HEK293T (cell line): ENCODE measurements at regions not wholly inside any gene's neighbourhood (a gene's known extent, or its start where the extent isn't known, plus 50 kb on each side); places are given as distances from the start of the nearest gene placed in this dataset.

Source experiments
- SP1 ChIP-seq: fragments of 450-650 bp; IDR thresholded peaks from 2 replicates; pipeline ENCODE4 v1.6.1; 2017
- TF ChIP-seq, protein P1 (sequence below): fragments of 450-650 bp; IDR thresholded peaks from 2 replicates; pipeline ENCODE4 v1.6.1; 2016

DNA sequence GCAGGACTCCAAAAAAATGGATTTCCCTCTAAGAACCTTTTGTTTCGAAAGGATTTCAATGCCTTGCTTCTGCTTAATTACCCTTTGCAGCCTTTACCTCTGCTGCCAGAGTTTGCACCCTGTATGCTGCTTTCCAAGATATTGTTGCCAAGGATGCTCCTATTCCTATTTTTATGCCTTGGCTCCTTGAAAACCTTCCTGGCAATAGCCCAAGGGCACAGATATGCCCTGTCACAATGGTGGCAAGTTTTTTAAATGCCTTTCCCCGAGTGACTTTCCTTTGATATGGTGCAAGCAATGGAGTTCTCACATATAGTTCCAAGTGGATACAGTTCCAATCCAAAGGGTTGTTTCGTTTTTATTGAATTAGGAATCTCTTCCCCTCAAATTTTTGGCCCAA is 1983.0 kb downstream of the MRPL39 start:
- TF ChIP-seq SP1 = no peak
- TF ChIP-seq, protein P1, sequence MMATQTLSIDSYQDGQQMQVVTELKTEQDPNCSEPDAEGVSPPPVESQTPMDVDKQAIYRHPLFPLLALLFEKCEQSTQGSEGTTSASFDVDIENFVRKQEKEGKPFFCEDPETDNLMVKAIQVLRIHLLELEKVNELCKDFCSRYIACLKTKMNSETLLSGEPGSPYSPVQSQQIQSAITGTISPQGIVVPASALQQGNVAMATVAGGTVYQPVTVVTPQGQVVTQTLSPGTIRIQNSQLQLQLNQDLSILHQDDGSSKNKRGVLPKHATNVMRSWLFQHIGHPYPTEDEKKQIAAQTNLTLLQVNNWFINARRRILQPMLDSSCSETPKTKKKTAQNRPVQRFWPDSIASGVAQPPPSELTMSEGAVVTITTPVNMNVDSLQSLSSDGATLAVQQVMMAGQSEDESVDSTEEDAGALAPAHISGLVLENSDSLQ = no peak
